ENCODE measurements at regions not wholly inside any gene's neighbourhood (a gene's known extent, or its start where the extent isn't known, plus 50 kb on each side); places are given as distances from the start of the nearest gene placed in this dataset.

GRCh38 chr15:70493787-70494516 is 269.4 kb downstream of the UACA start:
- intact Hi-C loops (cut with micrococcal nuclease; ENCODE audit: unreplicated experiment) = no loop called here
- no peaks in the 10 kb centered on the region for H3K36me3 ChIP-seq (ENCODE audit: insufficient read depth, low read length)
- no TSS peak for BruUV-seq (replicated peaks)
- no peaks in the 10 kb centered on the region for H3K79me2 ChIP-seq (ENCODE audit: insufficient read depth, low read depth, low read length)
- H3K9me2 ChIP-seq (ENCODE audit: insufficient read depth, low read length) = no peaks in the 10 kb centered on the region
- CTCF ChIA-PET (ENCODE audit: unreplicated experiment) = no interaction called here
- H3K9me3 ChIP-seq (ENCODE audit: low read length) = no peaks in the 10 kb centered on the region
- H4K20me1 ChIP-seq (ENCODE audit: insufficient read depth, low read length) = no peaks in the 10 kb centered on the region
- no peak for DNase-seq (ENCODE audit: low spot score)
- TF ChIP-seq CTCF (conservative IDR thresholded peaks at IDR 0.05; ENCODE audit: low read length) (no peak), EZH2phosphoT487 (IDR thresholded peaks at IDR 0.05; ENCODE audit: borderline replicate concordance, low read depth, low read length) (no peak)
- H3K4me1 ChIP-seq (ENCODE audit: insufficient read depth, low read length, poor library complexity, severe bottlenecking) = peaks cover 59% of the 10 kb centered on the region
- peak overlapping the region; percentile 4 for H3K27ac ChIP-seq (ENCODE audit: low read depth, low read length, poor library complexity, severe bottlenecking)
- peak overlapping the region; percentile 57; the same call in 1 of the 2 replicates for H2AFZ ChIP-seq (ENCODE audit: low read length)
- POLR2A ChIA-PET = interaction anchor here (1.0 to 3.8 kb wide), 2 partner anchors 11 to 73 kb away, joined by 3 to 36 read pairs; no protein-coding TSS in a partner anchor
- no peak overlapping the region for H3K4me3 ChIP-seq (ENCODE audit: low read depth, low read length, poor library complexity, severe bottlenecking)
- peak overlapping the region; percentile 81 for H3K4me2 ChIP-seq (ENCODE audit: low read length)

GRCh38 chr15:70493376-70493775 is 270.0 kb downstream of the UACA start:
- H3K4me2 ChIP-seq (ENCODE audit: low read length) = peak overlapping the region; percentile 81

More at GRCh38 chr15:70493376-70493775, 270.0 kb downstream of the UACA start:
- no peaks in the 10 kb centered on the region for H3K36me3 ChIP-seq (ENCODE audit: insufficient read depth, low read length)
- H3K9me3 ChIP-seq (ENCODE audit: low read length) = no peaks in the 10 kb centered on the region
- BruUV-seq (replicated peaks) = no TSS peak
- DNase-seq (ENCODE audit: low spot score) = no peak
- peaks cover 59% of the 10 kb centered on the region for H3K4me1 ChIP-seq (ENCODE audit: insufficient read depth, low read length, poor library complexity, severe bottlenecking)
- TF ChIP-seq CTCF (conservative IDR thresholded peaks at IDR 0.05; ENCODE audit: low read length) (no peak), EZH2phosphoT487 (IDR thresholded peaks at IDR 0.05; ENCODE audit: borderline replicate concordance, low read depth, low read length) (no peak)
- H3K79me2 ChIP-seq (ENCODE audit: insufficient read depth, low read depth, low read length) = no peaks in the 10 kb centered on the region
- H3K27ac ChIP-seq (ENCODE audit: low read depth, low read length, poor library complexity, severe bottlenecking) = peak overlapping the region; percentile 80
- ChIA-PET POLR2A (interaction anchor here (1.0 to 3.8 kb wide), 2 partner anchors 12 to 72 kb away, joined by 3 to 36 read pairs; no protein-coding TSS in a partner anchor), CTCF (ENCODE audit: unreplicated experiment) (no interaction called here)
- intact Hi-C loops (cut with micrococcal nuclease; ENCODE audit: unreplicated experiment) = no loop called here
- H3K9me2 ChIP-seq (ENCODE audit: insufficient read depth, low read length) = no peaks in the 10 kb centered on the region
- H4K20me1 ChIP-seq (ENCODE audit: insufficient read depth, low read length) = no peaks in the 10 kb centered on the region
- no peak overlapping the region for H3K4me3 ChIP-seq (ENCODE audit: low read depth, low read length, poor library complexity, severe bottlenecking)
- no peak overlapping the region for H2AFZ ChIP-seq (ENCODE audit: low read length)

Measured in OCI-LY7 (cell line).